Panc1 (cell line): ENCODE measurements at regions not wholly inside any gene's neighbourhood (a gene's known extent, or its start where the extent isn't known, plus 50 kb on each side); places are given as distances from the start of the nearest gene placed in this dataset.

Experiments used
- CTCF ChIP-seq: fragments of 450-650 bp; IDR thresholded peaks from 2 replicates; pipeline ENCODE4 v1.5.1; 2017; ENCODE audit warnings: mild to moderate bottlenecking
- POLR2AphosphoS5 ChIP-seq: IDR thresholded peaks from 2 replicates; pipeline ENCODE4 v1.6.1; 2012; ENCODE audit warnings: mild to moderate bottlenecking, low read depth, low read length, moderate library complexity
- REST ChIP-seq, 2 experiments: IDR thresholded peaks; 2 replicates each; pipeline ENCODE4 v1.6.1; 2011 to 2012; ENCODE audit warnings: low read depth in 2 of 2, control low read depth in 1 of 2, low read length in 1 of 2, mild to moderate bottlenecking in 1 of 2, moderate library complexity in 1 of 2; ENCODE audit not compliant: insufficient read depth in 1 of 2
- SIN3A ChIP-seq: IDR thresholded peaks from 2 replicates; pipeline ENCODE4 v1.6.1; 2012; ENCODE audit warnings: low read depth, mild to moderate bottlenecking, low read length, moderate library complexity, borderline replicate concordance; ENCODE audit not compliant: insufficient read depth
- TCF7L2 ChIP-seq: IDR thresholded peaks from 2 replicates; pipeline ENCODE4 v1.6.1; 2011; ENCODE audit warnings: mild to moderate bottlenecking, low read depth, low read length, inconsistent platforms

GRCh38 chr5:130893006-130893405 is 272.1 kb downstream of the HINT1 start:
- TF ChIP-seq CTCF (no peak), REST (IDR thresholded peaks at IDR 0.05; ENCODE audit: insufficient read depth in 1 of 2, low read depth in 2 of 2, low read length in 1 of 2) (no peak), POLR2AphosphoS5 (no peak), SIN3A (no peak), TCF7L2 (no peak)
